Inflammatory macrophage (primary cell): ENCODE measurements at regions not wholly inside any gene's neighbourhood (a gene's known extent, or its start where the extent isn't known, plus 50 kb on each side); places are given as distances from the start of the nearest gene placed in this dataset.
"Not testable (repeated sequence)": the region's sequence is repeated elsewhere in the genome, so short reads cannot be mapped to it uniquely, and the experiment has no call there.

ENCODE experiments used
- DNase-seq, 2 donors: peaks; one replicate each; pipeline ENCODE4 v3.0.0-alpha.2; 2020 to 2022

DNA sequence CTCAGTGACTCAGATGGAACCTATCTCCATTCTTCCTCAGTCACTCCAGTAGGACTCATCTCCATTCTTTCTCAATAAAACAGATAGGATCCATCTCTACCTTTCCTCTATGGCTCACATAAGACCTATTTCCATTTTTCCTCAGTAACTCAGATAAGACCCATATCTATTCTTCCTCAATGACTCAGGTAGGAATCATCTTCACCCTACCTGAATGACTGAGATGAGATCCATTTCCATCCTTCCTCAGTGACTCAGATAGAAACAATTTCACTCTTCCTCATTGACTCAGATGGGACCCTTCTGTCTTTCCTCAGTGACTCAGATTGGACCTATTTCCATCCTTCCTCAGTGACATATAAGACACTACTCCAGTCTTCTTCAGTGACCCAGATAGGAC is 165.1 kb downstream of the FBXO4 start:
- DNase-seq = no peak

DNA sequence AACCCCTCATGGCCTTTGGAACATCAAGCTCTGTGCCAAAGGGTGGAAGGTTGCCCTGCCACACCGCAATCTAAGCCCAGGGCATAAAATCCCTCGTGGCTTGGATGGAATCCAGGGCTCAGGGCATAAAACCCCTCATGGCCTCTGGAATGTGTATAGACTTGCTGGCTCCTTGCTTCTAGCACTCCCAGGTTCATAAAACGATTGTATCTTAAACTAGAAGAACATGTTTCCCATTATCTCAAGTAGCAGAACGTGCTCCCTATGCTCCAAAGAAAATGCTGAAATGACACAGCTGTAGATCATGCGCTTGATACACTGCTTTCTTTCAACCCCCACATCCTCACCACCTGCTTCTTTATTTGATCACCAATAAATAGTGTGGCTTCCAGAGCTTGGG is 174.8 kb downstream of the FBXO4 start:
- DNase-seq = not testable (repeated sequence)

DNA sequence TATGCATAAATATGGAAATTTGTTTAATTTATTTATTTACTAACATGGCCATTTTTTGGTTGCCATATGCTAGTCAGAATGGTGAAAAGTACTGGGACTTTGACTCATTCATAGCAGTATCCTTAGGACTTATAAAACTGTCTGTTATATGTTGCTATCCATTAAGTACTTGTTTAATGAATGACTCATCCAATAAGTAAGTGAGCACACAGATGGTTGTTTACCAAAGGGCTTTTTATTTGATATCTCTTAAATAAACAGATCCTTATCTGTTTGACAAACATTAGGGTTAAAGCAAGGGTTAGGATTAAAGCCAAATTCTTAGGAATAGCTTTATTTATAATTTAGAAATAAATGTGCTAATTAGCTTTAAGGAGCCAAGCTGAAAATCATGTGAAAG is 183.4 kb downstream of the FBXO4 start:
- no peak for DNase-seq

DNA sequence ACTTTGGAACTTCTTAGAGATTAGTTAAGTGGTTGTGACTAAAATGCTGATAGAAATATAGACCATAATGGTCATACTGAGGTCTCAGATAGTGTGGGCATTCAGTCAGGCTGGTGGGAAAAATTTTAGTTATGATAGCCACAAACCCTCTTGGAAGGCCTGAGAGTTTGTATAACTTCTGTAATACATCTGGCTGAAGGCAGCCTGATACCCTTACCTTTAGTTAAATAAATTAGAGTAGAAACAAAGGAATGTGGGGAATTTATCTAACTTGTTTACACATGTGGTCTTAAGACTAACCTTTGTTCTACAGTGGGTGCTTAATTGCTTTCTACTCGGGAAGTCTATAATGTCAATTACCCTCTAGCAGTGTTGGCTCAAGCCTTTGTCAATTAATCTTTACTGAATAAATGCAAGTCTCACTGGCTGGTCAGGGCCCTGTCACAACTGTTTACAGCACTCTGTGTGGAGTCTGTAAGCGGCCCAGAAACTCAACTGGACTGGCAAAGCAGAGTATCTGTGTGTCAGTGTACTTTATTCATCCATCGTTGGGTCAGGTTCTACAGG is 184.0 kb downstream of the FBXO4 start:
- DNase-seq = no peak

DNA sequence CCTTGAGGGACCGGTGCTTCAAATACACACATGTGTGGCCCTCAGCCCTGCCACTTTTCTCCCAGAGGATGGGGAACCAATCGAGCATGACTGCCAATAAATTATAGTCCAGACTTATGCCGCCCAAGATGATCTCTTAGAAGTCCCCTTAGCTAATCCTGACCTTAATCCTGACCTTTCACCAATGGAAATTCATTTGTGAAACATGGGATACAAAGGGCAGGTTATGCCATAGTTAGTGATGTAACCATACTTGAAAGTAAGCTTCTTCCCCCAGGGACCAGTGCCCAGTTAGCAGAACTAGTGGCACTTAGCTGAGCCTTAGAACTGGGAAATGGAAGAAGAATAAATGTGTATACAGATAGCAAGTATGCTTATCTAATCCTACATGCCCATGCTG is 190.6 kb downstream of the FBXO4 start:
- not testable (repeated sequence) for DNase-seq

DNA sequence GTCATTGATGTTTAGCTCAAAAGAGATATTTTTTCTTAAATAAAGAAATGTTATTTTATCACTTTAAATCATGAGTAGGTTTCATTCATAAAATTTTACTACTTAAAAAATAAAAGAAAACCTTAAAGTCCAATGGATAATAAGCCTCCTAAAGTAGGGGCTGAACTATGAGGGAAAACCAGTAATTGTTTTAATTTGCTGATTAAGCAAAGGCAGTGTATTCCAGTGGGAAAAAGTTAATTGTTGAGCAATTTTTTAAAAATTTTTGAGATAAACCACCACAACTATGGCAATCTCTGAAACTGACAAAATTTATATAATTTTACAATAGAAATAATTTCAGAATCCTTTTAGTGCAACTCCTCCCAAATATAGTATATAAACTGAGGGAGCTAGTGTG is 195.0 kb downstream of the FBXO4 start:
- DNase-seq = no peak

DNA sequence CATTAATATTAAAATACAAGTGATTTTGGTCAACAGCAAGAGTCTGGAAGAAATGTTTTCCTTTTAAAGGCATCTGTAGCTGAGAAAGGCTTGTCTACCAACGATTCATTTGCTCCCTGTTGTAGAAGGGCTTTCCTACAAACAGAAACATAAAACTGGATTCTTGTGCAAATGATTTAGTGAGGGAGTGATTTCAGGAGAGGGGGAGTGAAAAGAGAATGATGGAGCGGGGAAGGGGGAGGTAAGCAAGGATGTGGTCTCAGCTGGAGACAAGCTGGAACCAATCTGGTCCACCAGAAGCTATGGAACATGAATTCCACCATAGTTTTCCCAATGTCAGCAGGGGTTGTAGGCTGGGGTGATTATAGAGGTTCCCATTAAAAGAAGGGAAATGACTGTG is 196.3 kb downstream of the FBXO4 start:
- no peak for DNase-seq

DNA sequence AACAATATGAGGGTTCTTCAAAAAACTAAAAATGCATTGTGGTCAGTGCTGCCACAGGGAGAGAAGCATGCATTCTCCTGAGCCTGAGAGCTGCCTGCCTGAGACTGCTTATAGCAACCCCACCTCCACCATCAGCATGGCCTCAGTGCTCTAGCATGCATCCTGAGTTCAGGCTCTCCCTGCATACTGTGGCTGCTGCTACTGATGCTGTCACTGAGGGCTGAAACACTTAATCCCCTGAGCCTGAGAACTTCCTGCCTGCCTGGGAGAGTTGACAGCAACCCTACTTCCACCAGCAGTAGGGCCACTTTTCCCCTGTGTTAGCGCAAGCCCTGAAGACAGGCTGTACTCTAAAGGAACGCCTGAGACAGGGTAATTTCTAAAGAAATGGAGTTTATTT is 206.0 kb downstream of the FBXO4 start:
- DNase-seq = no peak

DNA sequence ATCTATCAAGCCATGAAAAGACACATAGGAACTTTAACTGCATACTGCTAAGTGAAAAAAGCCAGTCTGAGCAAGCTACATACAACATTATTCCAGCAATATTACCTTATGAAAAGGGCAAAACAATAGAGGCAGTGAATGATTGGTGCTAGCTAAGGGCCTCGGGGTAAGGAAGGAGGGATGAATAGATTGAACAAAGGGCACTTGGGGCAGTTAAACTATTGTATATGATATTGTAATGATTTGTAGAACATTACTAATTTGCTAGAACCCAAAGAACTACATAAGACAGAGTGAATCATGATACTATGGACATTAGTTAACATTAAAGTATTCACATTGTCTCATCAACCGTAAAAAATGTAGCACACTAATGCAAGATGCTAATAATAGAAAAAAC is 218.3 kb downstream of the FBXO4 start:
- DNase-seq = no peak

DNA sequence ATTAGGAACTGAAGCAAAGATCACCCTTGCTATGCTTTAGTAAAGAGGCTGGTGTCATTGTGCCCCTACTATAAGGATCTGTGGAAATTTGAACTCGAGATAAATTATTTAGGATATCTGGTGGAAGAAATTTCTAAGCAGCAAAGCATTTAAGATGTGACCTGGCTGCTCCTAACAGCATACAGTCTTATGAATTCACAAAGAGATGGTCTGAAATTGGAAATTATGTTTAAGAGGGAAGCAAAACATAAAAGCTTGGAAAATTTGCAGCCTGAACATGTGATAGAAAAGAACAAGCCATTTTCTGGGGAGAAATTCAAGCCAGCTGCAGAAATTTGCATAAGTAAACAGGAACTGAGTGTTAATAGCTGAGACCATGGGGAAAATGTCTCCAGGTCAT is 223.7 kb downstream of the FBXO4 start:
- DNase-seq = no peak

DNA sequence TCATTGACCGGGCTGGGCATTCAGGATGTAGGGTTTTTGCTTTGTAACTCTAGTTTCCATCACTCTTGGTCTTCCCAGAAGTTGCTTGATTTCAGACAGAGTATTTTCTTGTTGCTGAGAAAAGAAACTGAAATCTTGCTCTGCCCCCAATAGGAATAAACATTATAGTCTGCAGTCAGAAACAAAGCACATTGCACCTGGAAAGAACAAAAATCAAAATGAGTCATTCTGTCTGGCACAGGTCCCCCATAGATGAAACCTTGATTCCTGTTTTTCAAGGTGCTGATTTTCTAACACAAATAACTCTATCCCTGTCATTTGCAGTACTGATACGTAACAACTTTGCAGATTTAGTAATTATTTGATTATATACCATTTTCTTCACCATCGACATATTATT is 232.1 kb downstream of the FBXO4 start:
- no peak for DNase-seq

DNA sequence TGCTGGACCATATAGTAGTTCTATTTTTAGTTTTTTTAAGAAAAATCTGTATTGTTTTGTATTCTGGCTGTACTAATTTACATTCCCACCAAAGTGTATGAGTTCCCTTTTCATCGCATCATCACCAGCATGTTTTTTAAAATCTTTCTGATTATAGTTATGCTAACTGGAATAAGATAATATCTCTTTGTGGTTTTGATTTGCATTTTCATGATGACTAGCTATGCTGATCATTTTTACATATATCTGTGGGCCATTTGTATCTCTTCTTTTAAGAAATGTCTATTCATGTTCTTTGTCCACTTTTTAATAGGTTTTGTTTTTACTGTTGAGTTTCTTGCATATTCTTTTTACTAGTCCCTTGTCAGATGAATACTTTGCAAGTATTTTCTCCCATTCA is 238.0 kb downstream of the FBXO4 start:
- no peak for DNase-seq

DNA sequence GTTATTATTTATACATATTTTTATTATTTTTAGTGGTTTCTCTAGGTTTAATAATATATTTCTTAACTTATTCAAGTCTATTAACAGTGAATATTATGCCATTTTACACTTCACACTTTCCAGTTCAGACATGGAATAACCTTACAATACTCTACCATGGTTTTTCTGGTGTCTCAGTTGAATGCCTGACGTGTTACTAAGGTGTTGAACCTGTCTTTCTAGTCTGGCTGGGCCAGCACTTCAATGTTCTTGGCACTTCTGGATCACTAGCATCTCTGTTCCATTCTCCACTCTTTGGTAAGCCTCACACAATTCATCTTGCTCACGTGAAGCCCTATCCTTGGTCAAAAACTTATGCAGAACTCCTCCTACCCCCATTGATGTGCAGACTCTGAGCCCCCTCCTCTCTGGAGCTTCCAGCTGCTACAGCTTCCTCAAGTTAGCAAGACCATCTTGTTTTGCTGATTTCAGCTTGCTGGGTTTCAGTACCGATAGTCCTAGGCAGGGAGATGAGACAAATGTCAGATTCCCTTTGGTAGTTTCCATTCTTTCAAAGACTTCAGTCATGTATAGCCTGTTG is 243.1 kb downstream of the FBXO4 start:
- DNase-seq = no peak

DNA sequence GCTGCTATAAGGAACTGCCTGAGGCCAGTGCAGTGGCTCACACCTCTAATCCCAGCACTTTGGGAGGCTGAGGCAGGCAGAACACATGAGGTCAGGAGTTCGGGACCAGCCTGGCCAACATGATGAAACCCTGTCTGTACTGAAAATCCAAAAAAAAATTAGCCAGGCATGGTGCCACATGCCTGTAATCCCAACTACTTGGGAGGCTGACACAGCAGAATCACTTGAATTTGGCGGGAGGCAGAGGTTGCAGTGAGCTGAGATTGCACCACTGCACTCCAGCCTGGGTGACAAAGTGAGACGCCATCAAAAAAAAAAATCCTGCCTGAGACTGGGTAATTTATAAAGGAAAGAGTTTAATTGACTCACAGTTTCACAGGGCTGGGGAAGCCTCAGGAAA is 247.1 kb upstream of the GHR start:
- DNase-seq = not testable (repeated sequence)

DNA sequence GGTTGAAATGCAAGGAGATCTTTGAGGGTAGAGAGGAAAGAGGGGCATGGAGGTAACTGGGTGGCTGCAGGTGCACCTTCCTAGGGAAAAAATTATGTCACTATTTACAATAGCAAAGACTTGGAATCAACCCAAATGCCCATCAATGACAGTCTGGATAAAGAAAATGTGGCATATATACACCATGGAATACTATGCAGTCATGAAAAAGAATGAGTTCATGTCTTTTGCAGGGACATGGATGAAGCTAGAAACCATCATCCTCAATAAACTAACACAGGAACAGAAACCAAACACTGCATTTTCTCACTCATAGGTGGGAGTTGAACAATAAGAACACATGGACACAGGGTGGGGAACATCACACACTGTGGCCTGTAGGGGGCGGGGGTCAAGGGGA is 243.4 kb upstream of the GHR start:
- DNase-seq = not testable (repeated sequence)

DNA sequence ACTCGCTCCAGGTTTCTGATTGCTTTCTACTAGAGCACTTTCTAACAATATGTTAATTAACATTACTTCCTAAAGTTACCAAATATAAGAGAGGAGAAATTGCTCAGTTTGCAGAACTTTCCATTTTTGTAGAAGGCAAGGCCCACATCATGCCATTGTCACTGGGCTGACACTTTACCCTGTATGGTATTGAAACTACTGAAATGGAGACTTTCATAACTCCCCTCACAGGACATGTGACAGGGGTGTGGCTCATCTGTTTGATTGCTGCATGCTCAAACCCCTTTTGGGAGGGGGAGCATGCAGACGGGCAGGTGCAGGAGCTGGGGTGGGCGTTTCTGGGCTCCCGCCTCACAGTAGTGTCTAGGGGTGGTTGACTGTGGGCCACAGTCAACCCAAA is 206.3 kb upstream of the GHR start:
- no peak for DNase-seq

DNA sequence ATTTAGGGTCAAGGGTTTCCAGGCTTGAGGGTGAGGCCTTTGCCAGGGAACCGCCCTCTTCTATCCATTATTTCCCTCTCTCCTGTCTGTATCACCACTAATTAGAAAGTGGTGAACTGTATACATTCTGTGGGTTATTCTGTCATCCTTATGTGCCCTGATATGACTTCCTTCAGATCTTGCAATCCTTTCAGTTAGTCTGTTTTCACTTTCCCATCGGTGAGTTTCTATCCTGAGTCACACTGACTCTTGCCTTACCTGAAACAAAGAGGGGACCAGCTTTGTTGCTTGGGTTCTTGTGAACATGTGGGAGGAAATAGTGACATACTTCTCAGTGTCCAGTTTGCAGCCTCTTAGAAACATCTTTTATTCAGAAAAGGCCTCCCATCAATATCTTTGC is 205.4 kb upstream of the GHR start:
- DNase-seq = no peak

DNA sequence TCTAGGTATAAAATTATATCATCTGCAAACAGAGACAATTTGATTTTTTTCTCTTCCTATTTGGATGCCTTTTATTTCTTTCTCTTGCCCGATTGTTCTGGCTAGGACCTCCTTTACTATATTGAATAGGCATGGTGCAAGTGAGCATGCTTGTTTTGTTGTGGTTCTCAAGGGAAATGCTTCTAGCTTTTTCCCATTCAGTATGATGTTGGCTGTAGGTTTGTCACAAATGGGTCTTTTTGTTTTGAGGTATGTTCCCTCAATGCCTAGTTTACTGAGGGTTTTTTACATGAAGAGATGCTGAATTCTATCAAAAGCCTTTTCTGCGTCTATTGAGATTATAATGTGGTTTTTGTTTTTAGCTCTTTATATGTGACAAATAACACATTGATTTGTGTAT is 198.2 kb upstream of the GHR start:
- DNase-seq = no peak

DNA sequence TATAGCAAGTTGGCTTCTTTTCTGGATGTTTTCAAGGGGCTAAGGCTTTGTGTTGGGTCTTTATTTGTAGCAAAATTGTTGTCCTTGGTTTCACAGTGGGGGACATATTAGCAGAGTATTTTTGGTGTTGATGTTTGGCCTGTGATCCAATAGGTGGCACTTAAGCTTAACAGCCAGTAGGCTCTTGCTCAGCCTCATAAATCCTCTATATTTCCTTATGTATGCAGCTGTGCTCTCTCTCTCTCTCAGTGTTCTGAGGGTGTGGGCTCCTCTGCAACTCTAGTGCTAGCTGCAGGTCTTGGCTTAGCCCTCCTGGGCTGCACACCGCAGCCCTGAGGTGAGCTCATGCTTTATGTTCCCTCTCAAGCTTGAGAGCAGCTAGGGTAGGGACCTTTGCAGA is 195.0 kb upstream of the GHR start:
- DNase-seq = no peak

DNA sequence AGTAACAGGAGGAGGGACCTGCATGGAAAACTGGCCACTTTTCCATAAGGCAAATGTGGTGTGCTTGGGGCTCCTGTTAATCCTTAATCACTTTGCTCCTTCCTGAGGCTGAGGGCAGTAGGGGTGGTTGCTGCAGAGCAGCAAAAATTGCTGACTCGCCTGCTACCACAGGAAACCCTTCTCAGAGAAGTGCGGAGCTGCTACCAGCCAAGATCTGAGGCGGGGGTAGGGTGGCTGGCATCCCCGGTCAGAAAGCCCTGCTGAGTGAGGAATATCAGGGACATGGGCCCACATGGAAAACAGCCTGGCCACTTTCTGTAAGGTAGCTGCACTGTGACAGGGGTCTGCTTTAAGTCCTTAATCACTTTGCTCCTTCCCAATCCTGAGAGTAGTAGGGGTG is 192.4 kb upstream of the GHR start:
- DNase-seq = no peak

DNA sequence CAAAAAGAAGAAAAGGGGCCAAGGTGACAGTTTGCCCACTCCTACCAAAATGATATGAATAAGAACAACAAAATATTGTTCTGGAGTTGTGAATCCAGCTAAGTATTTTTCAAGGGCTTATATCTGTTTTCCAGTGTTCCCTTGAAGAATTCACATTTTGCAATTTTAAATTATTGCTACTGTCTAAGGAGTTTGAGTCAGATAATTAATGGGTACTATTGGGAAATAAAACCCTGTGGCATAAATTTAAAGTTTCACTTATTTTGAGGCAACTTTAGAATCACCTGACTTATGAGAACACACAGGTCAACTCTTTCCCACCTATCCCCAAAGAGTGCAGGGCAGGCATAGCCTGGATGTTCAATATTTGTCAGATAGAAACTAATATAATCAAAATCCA is 188.0 kb upstream of the GHR start:
- no peak for DNase-seq

DNA sequence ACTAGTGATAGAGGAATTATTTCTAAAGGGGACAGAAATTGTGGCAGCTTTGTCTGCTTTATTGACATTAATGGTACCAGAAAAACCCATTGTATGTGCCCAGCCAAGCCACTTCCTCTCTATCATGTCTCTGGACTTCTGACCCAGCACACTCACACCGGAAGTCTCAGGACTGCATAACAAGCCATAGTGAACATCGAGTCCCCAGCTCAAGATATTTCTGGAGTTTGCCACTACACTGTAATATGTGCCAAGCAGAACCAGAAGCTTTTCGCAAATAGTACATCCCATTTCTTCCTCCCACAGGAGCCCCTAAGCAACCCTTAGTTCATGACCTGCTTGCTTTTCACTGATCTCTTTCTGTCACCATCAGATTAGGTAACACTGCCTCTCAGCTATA is 187.4 kb upstream of the GHR start:
- no peak for DNase-seq

DNA sequence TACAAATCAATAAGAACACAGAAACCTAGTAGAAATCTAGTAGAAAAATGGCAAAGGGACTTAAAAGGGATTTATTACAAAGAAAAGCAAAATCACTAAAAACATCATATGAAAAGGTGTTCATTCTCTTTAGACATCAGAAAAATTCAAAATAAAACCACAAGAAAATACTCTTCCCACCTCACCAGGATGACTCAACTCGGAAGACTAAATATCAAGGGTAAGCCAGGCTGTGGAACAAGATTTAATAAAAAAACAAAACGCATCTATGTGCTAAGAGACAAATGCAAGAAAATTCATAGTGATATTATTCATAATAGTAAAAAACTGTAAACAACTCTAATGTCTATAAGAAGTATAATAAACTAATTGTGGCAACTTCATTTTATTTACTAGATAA is 181.6 kb upstream of the GHR start:
- DNase-seq = no peak

DNA sequence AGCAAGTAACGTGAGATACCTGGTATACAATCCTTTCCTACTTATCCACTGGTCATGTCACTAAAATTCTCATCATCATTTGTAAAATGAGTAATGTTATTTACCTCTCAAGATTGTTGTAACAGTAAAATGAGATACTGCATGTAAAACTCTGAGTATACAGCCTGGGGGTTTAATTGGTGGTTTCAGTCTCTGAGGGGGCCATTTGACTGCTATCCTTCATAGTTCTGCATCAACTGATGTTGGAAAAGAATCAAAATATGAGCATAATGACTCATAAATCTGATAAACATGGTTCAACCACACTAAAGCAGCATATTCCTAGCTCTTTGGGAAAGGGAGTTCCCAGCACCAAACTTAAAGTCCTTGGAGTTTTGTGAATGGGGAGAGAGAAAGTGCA is 181.0 kb upstream of the GHR start:
- no peak for DNase-seq

DNA sequence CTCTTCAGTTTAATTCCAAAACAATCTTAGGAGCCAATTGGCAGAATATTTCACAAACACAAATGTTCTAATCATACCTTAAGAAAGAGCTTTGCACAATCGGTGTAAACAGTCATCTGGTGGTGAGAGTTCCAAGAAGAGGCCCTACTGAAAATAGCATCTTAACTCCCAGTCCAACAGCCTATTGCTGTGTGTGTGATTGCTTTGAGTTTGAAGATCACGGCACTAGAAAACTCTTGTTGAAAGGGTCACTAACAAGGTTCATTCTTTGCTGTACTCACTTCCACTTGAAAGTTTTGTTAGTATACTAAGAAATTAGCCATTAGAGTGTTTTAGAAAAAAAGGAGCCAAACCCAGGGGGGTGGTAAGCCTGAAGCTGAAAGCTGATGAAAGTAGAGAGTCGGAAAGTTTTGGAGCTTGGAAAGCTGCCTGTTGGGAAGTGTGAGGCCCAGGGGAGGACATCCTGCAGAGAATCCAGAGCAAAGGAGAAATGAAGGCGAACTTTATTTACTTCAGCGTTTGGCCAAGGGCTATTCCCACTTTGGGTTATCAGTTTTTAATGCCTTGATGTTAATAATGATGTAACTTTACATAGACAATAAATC is 180.3 kb upstream of the GHR start:
- no peak for DNase-seq
